22Rv1 (cell line): ENCODE measurements at regions not wholly inside any gene's neighbourhood (a gene's known extent, or its start where the extent isn't known, plus 50 kb on each side); places are given as distances from the start of the nearest gene placed in this dataset.

ENCODE experiments used
- H3K27ac ChIP-seq: fragments of 450-650 bp; 2 replicates; pipeline ENCODE4 v1.5.1; 2017
- ZFX ChIP-seq: fragments of 450-650 bp; IDR thresholded peaks from 2 replicates; pipeline ENCODE4 v1.6.1; 2017; ENCODE audit warnings: antibody characterized with exemption, borderline replicate concordance
- TF ChIP-seq, protein P1 (sequence below): fragments of 450-650 bp; IDR thresholded peaks from 2 replicates; pipeline ENCODE4 v1.5.1; 2017; ENCODE audit warnings: mild to moderate bottlenecking

DNA sequence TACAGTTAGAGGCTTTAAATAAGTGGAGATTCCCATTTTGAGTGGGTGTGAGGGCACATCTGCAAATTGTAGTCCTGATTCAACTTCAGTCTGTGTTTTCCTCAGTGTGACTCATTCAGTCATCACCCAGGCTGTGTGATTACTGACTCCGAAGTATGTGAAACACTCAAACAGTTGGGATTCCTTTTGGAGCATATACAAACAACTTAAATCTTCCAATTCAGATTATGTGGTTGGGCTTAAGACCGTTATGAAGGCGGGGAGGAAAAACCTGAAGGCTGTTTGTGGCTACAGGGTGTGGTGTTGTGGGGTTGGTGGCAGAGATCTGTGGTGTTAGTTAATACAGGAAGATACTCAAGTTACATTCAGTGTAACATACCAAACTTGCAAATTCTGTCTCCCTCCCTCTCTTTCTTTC, 259.7 kb upstream of the FERD3L start:
- no peak overlapping the region for H3K27ac ChIP-seq
- TF ChIP-seq, protein P1, sequence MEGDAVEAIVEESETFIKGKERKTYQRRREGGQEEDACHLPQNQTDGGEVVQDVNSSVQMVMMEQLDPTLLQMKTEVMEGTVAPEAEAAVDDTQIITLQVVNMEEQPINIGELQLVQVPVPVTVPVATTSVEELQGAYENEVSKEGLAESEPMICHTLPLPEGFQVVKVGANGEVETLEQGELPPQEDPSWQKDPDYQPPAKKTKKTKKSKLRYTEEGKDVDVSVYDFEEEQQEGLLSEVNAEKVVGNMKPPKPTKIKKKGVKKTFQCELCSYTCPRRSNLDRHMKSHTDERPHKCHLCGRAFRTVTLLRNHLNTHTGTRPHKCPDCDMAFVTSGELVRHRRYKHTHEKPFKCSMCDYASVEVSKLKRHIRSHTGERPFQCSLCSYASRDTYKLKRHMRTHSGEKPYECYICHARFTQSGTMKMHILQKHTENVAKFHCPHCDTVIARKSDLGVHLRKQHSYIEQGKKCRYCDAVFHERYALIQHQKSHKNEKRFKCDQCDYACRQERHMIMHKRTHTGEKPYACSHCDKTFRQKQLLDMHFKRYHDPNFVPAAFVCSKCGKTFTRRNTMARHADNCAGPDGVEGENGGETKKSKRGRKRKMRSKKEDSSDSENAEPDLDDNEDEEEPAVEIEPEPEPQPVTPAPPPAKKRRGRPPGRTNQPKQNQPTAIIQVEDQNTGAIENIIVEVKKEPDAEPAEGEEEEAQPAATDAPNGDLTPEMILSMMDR, result no peak
- TF ChIP-seq ZFX, result no peak

DNA sequence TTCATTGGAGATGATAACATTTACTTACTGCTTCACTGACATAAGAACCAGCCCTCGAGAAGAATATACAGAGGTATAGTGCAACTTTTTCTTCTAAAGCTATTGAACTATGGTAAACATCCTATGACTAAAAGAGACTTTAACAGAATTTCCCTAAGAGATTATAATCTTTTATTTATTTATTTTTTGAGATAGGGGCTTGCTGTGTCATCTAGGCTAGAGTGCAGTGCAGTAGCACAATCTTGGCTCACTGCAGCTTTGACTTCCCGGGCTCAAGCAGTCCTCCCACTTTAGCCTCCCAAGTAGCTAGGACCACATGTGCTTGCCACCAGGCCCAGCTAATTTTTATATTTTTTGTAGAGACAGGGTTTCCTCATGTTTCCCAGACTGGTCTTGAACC, 258.5 kb upstream of the FERD3L start:
- TF ChIP-seq, protein P1, result no peak
- TF ChIP-seq ZFX, result no peak
- no peak overlapping the region for H3K27ac ChIP-seq

DNA sequence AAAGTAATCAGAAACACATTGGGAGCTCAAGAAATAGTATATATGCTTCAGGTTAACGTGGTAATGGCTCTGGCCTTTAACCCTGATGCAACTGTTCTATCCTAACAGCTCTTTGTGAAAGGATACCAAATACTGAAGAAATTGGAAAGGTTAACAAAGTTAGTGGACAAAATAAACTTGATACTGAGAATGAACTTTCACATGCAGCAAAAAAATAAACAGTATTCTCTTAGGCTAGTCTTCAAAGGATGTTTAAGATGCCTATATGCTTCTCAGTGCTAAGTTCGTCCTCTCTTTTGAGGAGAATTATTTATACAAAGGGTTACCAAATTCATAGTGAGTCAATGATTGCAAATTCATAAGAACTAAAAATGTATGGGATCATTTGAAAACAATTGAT, 256.2 kb upstream of the FERD3L start:
- TF ChIP-seq, protein P1, result no peak
- no peak for TF ChIP-seq ZFX
- no peak overlapping the region for H3K27ac ChIP-seq

DNA sequence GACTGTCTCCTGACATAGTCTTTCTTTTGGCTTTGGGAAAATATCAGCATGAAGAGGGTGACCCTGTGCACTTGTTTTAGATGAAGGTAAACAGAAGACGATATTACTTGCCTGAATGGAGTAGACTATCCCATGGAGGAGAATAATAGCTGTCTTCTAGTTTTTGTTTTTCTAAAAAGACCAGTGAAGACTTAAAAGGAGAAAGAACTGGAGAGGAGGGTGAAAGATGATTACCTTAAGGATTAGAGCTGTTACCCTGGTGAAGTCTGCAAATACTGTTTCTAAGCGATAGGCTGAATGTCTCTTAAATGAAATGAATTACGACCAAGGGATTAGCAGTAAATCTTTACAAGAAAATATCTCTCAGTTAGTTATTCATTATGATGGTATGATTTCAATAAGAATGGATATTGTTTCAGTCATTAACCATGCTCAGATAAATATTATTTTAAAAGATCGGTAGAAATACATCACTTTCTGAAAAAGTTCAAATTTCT, 255.6 kb upstream of the FERD3L start:
- TF ChIP-seq, protein P1, result no peak
- TF ChIP-seq ZFX, result no peak
- no peak overlapping the region for H3K27ac ChIP-seq

DNA sequence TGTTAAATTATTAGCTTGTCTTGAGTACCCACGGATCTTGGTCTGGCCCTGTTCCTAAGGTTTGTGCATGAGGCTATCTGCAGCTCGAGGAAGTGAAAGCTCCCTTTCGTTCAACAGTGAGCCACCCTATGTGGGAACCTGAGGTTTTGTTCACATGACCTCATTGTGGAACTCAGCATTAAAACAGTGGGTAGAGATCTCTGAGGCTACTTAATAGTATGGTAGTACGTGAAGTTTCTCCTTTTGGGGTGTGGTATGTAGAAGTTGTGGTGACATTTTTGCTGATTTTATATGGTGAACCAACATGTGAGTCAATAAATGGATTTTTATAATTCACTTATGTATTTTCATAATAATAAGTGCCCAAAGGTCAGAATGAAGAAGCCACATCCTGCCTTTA, 252.7 kb upstream of the FERD3L start:
- no peak overlapping the region for H3K27ac ChIP-seq
- TF ChIP-seq ZFX, result no peak
- TF ChIP-seq, protein P1, result no peak

DNA sequence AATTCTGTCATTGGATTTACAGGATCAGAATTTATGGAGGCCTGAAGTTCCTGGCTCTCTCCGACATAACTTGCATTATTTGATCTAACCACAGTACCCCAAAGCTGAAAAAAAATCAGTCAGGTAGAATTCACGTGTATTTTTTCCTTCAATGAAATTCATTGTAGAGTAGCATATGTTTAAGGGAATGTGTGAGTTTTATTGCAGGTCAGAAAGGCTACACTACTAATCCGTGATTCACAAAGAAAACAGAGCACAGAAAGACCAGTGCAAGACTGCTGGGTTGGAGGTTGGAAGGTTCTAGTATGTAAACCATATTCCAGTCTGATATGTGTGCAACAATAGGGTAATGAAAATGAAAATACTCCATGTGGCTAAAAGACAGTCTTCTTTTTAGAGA, 247.0 kb upstream of the FERD3L start:
- TF ChIP-seq ZFX, result no peak
- TF ChIP-seq, protein P1, result no peak

DNA sequence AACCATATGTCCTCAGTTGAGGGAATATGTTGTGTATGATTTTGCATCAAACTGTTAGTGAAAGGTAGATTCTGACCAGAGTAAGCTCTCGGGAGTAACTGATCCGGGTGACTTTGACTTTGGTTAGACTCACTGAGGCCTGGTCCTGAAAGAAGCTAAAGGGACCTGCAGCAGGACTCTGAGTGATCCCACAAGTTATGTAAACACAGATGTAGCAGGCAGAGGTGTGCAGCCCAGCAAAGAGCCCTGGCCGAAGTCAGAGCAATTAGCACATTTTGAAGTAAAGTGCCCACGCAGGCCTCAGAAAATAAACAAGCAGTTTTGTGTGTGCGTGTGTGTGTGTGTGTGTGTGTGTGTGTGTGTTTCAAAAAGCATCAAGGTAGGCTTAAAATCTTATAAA, 245.6 kb upstream of the FERD3L start:
- TF ChIP-seq, protein P1, result no peak
- no peak for TF ChIP-seq ZFX
- no peak overlapping the region for H3K27ac ChIP-seq

More for the DNA sequence above, 247.0 kb upstream of the FERD3L start:
- H3K27ac ChIP-seq, result no peak overlapping the region
